Activated CD8-positive, alpha-beta memory T cell treated with anti-CD3 and anti-CD28 coated beads for 4 hours (primary cell): ENCODE measurements at regions not wholly inside any gene's neighbourhood (a gene's known extent, or its start where the extent isn't known, plus 50 kb on each side); places are given as distances from the start of the nearest gene placed in this dataset.
"Not testable (repeated sequence)": the region's sequence is repeated elsewhere in the genome, so short reads cannot be mapped to it uniquely, and the experiment has no call there.

Experiments
- DNase-seq, 2 donors: peaks; one replicate each; pipeline ENCODE4 v3.0.0-alpha.2; 2020; ENCODE audit warnings: low read depth in 2 of 2

GRCh38 chr12:93204896-93205295 lies 172.8 kb upstream of the NUDT4 start:
- no peak for DNase-seq

- no peak for DNase-seq
Observed at GRCh38 chr12:93205361-93205760, 172.4 kb upstream of the NUDT4 start.

- no peak for DNase-seq
Observed at GRCh38 chr12:93208011-93208410, 169.7 kb upstream of the NUDT4 start.

- no peak for DNase-seq
Observed at GRCh38 chr12:93214523-93215289, 163.0 kb upstream of the NUDT4 start.

- no peak for DNase-seq
Observed at GRCh38 chr12:93215290-93215678, 162.4 kb upstream of the NUDT4 start.

- DNase-seq: no peak
Observed at GRCh38 chr12:93219947-93220346, 157.8 kb upstream of the NUDT4 start.

GRCh38 chr12:93221841-93222240 lies 155.9 kb upstream of the NUDT4 start:
- DNase-seq: no peak

GRCh38 chr12:93223440-93224426 lies 154.0 kb upstream of the NUDT4 start:
- no peak for DNase-seq

GRCh38 chr12:93225094-93225493 lies 152.6 kb upstream of the NUDT4 start:
- DNase-seq: no peak

GRCh38 chr12:93226361-93226760 lies 151.4 kb upstream of the NUDT4 start:
- DNase-seq: no peak

GRCh38 chr12:93229494-93230325 lies 148.0 kb upstream of the NUDT4 start:
- DNase-seq: no peak

GRCh38 chr12:93230326-93230720 lies 147.4 kb upstream of the NUDT4 start:
- DNase-seq: no peak

- DNase-seq: no peak
Observed at GRCh38 chr12:93231938-93232337, 145.8 kb upstream of the NUDT4 start.

GRCh38 chr12:93234641-93235040 lies 143.1 kb upstream of the NUDT4 start:
- no peak for DNase-seq

- no peak for DNase-seq
Observed at GRCh38 chr12:93235881-93236280, 141.8 kb upstream of the NUDT4 start.

- DNase-seq: no peak
Observed at GRCh38 chr12:93237235-93237915, 140.3 kb upstream of the NUDT4 start.

GRCh38 chr12:93238512-93239262 lies 139.0 kb upstream of the NUDT4 start:
- not testable (repeated sequence) for DNase-seq

GRCh38 chr12:93239789-93240188 lies 137.9 kb upstream of the NUDT4 start:
- not testable (repeated sequence) for DNase-seq

GRCh38 chr12:93242154-93242972 lies 135.4 kb upstream of the NUDT4 start:
- DNase-seq: no peak

- DNase-seq: no peak
Observed at GRCh38 chr12:93243382-93243688, 134.4 kb upstream of the NUDT4 start.
